Activated B cell treated with CpG ODN at 0.5 μM for 24 hours (primary cell): ENCODE measurements at regions not wholly inside any gene's neighbourhood (a gene's known extent, or its start where the extent isn't known, plus 50 kb on each side); places are given as distances from the start of the nearest gene placed in this dataset.
"Not testable (repeated sequence)": the region's sequence is repeated elsewhere in the genome, so short reads cannot be mapped to it uniquely, and the experiment has no call there.

Experiments
- ATAC-seq: fragments of 200-7000 bp; cut with Tn5 transposase; one replicate; pipeline ENCODE4 v1.10.0; 2021; ENCODE audit warnings: low read depth, mild to moderate bottlenecking, moderate library complexity
- CTCF ChIA-PET: fragments of 350-600 bp; sonication (Branson Sonifier 250); formaldehyde crosslinking; loops from one replicate; lab custom pipeline; 2021; ENCODE audit warnings: antibody characterized with exemption; lab: Charles Lee
- POLR2A ChIA-PET: fragments of 350-600 bp; sonication (Branson Sonifier 250); formaldehyde crosslinking; loops from one replicate; lab custom pipeline; 2021; ENCODE audit warnings: antibody characterized with exemption; lab: Charles Lee
- DNase-seq: peaks from one replicate; pipeline ENCODE4 v3.0.0; 2022
- H3K27ac Mint-ChIP-seq: one replicate; pipeline ENCODE4 v1.8.0; 2020; ENCODE audit warnings: mixed read lengths
- H3K27me3 Mint-ChIP-seq: one replicate; pipeline ENCODE4 v1.8.0; 2021; ENCODE audit warnings: mixed read lengths
- H3K36me3 Mint-ChIP-seq: one replicate; pipeline ENCODE4 v1.8.0; 2021; ENCODE audit warnings: low read depth, mixed read lengths
- H3K4me1 Mint-ChIP-seq: one replicate; pipeline ENCODE4 v1.8.0; 2021; ENCODE audit warnings: mixed read lengths
- H3K4me3 Mint-ChIP-seq: one replicate; pipeline ENCODE4 v1.8.0; 2020; ENCODE audit warnings: mild to moderate bottlenecking, mixed read lengths
- H3K9me3 Mint-ChIP-seq: one replicate; pipeline ENCODE4 v1.8.0; 2020; ENCODE audit warnings: mixed read lengths
- intact Hi-C: fragments of 100-400 bp; cut with micrococcal nuclease; formaldehyde crosslinking; loops from one replicate; pipeline ENCODE4 v1.15.1; 2024
- TF ChIP-seq, protein P1 (sequence below): fragments of 200-600 bp; IDR thresholded peaks from one replicate; pipeline ENCODE4 v1.8.0; 2022; ENCODE audit warnings: antibody characterized with exemption, mild to moderate bottlenecking

DNA sequence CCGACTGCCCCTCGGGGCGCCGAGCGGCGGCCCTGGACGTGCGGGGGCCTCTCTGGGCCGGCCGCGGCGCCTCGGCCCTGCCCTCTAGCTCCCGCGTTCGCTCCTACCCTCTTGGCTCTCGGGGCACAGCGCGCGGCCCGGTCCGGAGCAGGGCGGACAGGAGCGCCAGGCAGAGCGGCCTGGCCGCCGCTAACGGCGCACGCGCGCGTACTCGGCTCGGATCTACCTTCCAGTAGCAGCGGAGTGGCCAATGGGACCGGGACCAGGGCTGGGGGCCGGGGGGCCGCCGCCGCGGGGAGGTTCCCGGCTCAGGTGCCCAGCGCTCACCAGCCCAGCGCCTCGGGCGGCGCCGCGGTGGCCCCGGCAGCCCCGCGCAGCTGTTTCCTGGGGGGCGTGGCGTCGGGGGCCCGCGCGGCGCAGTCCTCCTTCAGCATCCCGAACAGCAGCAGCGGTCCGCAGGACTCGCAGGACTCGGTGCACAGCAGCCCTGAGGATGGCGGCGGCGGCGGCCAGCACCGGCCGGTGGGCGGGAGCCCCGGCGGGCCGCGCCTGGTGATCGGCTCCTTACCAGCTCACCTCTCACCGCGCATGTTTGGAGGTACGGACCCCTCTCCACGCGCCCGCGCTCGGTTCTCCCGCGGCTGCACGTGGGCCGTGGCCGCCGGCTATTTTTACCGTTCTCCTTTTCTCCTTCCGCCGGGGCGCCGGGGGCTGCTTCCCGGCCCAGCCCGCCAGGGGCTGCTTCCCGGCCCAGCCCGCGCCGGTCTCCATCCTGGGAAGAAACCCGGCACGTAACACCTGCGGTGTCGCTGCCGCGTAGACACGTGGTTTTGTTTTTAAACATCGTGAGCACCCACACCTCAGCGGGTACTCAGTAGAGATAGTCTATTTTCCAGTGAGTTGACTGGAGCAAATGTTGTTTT lies 162.9 kb downstream of the KBTBD2 start:
- H3K27ac Mint-ChIP-seq, H3K9me3 Mint-ChIP-seq, CTCF ChIA-PET, H3K27me3 Mint-ChIP-seq, H3K4me1 Mint-ChIP-seq, H3K36me3 Mint-ChIP-seq: not testable (repeated sequence)
- POLR2A ChIA-PET: interaction anchor here (0.5 to 0.7 kb wide), 2 partner anchors 162 to 224 kb away, joined by 3 read pairs; no protein-coding TSS in a partner anchor
- ATAC-seq: peak; percentile 70
- intact Hi-C loops: loop anchor here (5.0 kb wide), 2 partner anchors 164 to 236 kb away; partner anchors contain the start of genes KBTBD2 and LSM5
- DNase-seq: peak; percentile 63
- H3K4me3 Mint-ChIP-seq: peak overlapping the region; percentile 75

DNA sequence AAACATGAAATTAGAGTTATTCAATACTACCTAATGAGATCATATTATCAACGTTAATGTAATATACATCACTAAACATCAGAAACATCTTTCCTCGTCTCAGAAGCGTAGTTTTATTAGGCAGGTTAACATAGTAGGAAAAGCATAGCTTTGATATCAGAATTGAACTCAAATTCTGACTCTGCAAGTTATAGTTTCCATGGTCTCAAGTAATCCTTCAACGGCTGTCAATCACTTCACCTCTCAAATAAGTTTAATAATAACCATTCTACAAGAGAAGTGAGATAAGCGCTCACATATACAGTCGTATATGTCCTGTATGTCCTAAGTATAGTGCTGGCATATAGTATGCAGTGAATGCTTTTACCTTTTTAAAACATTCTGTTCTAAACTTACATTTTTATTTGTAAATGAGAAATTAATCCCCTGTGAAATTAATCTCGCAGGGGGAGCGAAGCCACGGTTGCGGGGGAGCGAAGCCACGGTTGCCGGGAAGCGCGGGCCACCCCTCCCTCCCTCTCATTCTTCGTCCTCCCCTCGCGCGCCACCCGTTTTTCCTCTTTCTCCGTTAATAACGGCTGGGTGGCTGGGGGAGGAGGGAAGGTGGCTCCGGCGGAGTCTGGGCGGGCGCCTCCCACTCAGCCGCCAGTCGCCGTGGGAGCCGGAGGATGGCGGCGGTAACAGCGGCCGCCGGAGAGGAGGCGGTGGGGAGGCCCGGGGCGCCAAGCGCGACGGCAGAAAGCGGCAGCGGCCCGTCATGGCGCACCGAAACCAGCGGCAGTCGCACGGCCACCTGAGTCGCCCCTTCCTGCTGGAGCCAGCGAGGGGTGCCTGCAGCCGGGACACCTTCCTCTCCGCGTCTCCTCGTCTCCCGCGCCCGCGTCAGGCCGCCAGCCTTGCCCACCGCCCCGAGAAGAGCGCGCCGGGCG lies 163.8 kb downstream of the KBTBD2 start:
- DNase-seq: peak; percentile 58
- intact Hi-C loops: loop anchor here (5.0 kb wide), 2 partner anchors 165 to 235 kb away; partner anchors contain the start of genes KBTBD2 and LSM5
- peak; percentile 71 for ATAC-seq
- H3K4me3 Mint-ChIP-seq: peak overlapping the region; percentile 82
- H3K36me3 Mint-ChIP-seq, CTCF ChIA-PET, H3K9me3 Mint-ChIP-seq, H3K27me3 Mint-ChIP-seq, H3K4me1 Mint-ChIP-seq: not testable (repeated sequence)
- POLR2A ChIA-PET: interaction anchor here (0.5 kb wide), 1 partner anchor 223 kb away, joined by 3 read pairs; no protein-coding TSS in a partner anchor
- H3K27ac Mint-ChIP-seq: peak overlapping the region; percentile 61

DNA sequence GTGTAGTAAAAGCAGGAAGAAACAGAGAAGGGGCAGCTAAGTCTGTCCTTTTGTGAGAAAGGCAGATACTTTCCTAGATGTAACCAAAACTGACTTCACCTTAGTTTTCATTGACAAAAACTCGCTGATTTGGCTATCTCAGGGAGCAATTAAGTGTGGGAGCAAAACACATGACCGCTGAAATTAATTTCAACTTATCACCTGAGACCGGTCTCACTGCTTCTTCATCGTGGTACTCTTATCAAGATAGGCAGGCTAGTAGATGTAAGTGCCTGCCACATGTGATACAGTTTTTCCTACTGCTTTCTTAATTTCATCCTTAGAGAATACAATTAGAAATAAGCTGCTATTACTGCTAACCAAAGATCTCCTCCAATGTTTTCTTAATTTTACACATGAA lies 168.7 kb downstream of the KBTBD2 start:
- DNase-seq, POLR2A ChIA-PET, CTCF ChIA-PET, H3K9me3 Mint-ChIP-seq, H3K4me3 Mint-ChIP-seq, H3K27me3 Mint-ChIP-seq, H3K36me3 Mint-ChIP-seq, intact Hi-C loops, ATAC-seq, H3K27ac Mint-ChIP-seq, H3K4me1 Mint-ChIP-seq: not testable (repeated sequence)

DNA sequence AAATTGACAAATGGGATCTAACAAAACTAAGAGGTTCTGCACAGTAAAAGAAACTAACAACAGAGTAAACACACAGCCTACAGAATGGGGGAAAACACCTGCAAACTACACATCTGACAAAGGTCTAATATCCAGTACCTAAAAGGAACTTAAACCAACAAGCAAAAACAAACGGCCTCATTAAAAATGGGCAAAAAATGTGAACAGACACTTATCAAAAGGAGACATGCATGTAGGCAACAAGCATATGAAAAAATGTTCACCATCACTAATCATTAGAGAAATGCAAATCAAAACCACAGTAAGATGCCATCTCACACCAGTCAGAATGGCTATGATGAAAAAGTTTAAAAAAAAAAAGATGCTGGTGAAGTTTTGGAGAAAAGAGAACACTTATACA lies 197.4 kb downstream of the KBTBD2 start:
- H3K27ac Mint-ChIP-seq: no peak overlapping the region
- no peaks in the 10 kb centered on the region for H3K27me3 Mint-ChIP-seq
- peaks cover 15% of the 10 kb centered on the region for H3K4me1 Mint-ChIP-seq
- ChIA-PET CTCF (no interaction called here), POLR2A (no interaction called here)
- no peak overlapping the region for H3K4me3 Mint-ChIP-seq
- H3K9me3 Mint-ChIP-seq: peaks cover 3% of the 10 kb centered on the region
- TF ChIP-seq, protein P1, sequence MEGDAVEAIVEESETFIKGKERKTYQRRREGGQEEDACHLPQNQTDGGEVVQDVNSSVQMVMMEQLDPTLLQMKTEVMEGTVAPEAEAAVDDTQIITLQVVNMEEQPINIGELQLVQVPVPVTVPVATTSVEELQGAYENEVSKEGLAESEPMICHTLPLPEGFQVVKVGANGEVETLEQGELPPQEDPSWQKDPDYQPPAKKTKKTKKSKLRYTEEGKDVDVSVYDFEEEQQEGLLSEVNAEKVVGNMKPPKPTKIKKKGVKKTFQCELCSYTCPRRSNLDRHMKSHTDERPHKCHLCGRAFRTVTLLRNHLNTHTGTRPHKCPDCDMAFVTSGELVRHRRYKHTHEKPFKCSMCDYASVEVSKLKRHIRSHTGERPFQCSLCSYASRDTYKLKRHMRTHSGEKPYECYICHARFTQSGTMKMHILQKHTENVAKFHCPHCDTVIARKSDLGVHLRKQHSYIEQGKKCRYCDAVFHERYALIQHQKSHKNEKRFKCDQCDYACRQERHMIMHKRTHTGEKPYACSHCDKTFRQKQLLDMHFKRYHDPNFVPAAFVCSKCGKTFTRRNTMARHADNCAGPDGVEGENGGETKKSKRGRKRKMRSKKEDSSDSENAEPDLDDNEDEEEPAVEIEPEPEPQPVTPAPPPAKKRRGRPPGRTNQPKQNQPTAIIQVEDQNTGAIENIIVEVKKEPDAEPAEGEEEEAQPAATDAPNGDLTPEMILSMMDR: no peak
- intact Hi-C loops: no loop called here
- ATAC-seq: no peak
- no peak for DNase-seq
- no peaks in the 10 kb centered on the region for H3K36me3 Mint-ChIP-seq

DNA sequence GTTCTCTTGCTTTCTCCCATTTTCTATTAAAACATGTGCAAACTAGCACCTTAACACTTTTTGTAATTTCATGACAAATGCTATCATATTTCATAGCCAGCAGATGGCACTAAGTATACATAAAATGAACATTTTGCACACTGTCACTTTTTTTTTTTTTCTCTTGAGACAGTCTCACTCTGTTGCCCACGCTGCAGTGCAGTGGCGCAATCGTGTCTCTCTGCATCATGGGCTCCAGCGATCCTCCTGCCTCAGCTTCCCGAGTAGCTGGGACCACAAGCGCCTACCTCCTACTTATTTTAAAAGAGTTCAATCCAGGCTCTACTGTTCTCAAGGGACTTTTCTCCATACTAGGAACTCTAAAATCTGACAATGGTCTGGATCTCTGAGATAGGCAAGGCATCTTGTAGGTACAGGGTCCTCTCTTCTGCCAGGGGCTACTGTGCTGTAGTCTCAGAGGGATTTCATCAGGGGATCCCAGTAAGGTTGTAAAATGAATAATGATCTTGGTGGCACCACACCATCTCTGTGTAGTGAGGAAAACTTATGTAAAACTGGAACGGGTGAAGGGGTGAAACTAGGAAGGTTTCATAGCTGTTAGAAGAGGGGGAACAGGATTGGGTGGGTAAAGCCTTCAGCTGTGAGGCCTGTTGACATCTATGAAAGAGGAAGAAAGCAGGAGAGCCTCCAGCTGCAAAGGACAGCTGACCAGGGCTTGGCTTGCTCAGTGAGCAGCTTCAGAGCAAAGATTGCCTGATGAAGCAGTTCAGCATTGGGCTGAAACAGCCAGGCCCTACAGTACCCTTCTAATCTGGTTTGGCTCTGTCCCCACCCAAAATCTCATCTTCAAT lies 196.9 kb downstream of the AVL9 start:
- Mint-ChIP-seq H3K4me1 (peaks cover 15% of the 10 kb centered on the region), H3K4me3 (peak overlapping the region; percentile 75), H3K27ac (peak overlapping the region; percentile 82)
- DNase-seq, POLR2A ChIA-PET, H3K27me3 Mint-ChIP-seq, H3K9me3 Mint-ChIP-seq, H3K36me3 Mint-ChIP-seq: not testable (repeated sequence)
- CTCF ChIA-PET: interaction anchor here (1.1 to 1.4 kb wide), 3 partner anchors 73 to 1241 kb away, joined by 3 to 4 read pairs (median 3); no protein-coding TSS in a partner anchor
- peak; percentile 93 for ATAC-seq
- intact Hi-C loops: loop anchor here (2.0 kb wide), 1 partner anchor 251 kb away; no protein-coding TSS in a partner anchor

DNA sequence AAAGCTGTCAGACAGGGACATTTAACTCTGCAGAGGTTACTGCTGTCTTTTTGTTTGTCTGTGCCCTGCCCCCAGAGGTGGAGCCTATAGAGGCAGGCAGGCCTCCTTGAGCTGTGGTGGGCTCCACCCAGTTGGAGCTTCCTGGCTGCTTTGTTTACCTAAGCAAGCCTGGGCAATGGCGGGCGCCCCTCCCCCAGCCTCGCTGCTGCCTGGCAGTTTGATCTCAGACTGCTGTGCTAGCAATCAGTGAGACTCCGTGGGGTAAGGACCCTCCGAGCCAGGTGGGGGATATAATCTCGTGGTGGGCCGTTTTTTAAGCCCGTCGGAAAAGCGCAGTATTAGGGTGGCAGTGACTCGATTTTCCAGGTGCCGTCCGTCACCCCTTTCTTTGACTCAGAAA lies 192.8 kb downstream of the AVL9 start:
- H3K4me3 Mint-ChIP-seq, CTCF ChIA-PET, DNase-seq, H3K9me3 Mint-ChIP-seq, intact Hi-C loops, POLR2A ChIA-PET, H3K27ac Mint-ChIP-seq, ATAC-seq, H3K36me3 Mint-ChIP-seq, H3K27me3 Mint-ChIP-seq: not testable (repeated sequence)
- H3K4me1 Mint-ChIP-seq: peaks cover 14% of the 10 kb centered on the region

DNA sequence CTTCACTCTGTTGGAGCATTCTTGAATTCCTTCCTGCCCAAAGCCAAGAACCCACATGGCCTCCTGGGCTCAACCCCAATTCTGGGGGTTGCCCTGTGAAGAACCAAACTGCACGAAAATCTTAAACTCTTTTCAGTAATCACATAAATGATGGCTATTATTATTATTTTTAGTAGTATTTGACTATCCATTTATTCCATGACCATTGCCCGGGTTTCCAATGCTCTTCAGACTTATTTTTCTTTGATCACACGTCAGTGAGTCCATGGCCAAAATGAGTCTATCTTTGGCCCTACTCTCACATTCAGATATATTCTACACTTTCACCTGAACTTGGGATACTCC lies 185.9 kb downstream of the AVL9 start:
- Mint-ChIP-seq H3K9me3 (no peaks in the 10 kb centered on the region), H3K36me3 (no peaks in the 10 kb centered on the region), H3K27ac (no peak overlapping the region), H3K4me3 (no peak overlapping the region), H3K4me1 (no peaks in the 10 kb centered on the region), H3K27me3 (no peaks in the 10 kb centered on the region)
- ChIA-PET POLR2A (no interaction called here), CTCF (no interaction called here)
- DNase-seq (no peak), ATAC-seq (no peak)
- intact Hi-C loops: no loop called here
- TF ChIP-seq, protein P1: no peak
